ENCODE measurements at regions not wholly inside any gene's neighbourhood (a gene's known extent, or its start where the extent isn't known, plus 50 kb on each side); places are given as distances from the start of the nearest gene placed in this dataset.

DNA sequence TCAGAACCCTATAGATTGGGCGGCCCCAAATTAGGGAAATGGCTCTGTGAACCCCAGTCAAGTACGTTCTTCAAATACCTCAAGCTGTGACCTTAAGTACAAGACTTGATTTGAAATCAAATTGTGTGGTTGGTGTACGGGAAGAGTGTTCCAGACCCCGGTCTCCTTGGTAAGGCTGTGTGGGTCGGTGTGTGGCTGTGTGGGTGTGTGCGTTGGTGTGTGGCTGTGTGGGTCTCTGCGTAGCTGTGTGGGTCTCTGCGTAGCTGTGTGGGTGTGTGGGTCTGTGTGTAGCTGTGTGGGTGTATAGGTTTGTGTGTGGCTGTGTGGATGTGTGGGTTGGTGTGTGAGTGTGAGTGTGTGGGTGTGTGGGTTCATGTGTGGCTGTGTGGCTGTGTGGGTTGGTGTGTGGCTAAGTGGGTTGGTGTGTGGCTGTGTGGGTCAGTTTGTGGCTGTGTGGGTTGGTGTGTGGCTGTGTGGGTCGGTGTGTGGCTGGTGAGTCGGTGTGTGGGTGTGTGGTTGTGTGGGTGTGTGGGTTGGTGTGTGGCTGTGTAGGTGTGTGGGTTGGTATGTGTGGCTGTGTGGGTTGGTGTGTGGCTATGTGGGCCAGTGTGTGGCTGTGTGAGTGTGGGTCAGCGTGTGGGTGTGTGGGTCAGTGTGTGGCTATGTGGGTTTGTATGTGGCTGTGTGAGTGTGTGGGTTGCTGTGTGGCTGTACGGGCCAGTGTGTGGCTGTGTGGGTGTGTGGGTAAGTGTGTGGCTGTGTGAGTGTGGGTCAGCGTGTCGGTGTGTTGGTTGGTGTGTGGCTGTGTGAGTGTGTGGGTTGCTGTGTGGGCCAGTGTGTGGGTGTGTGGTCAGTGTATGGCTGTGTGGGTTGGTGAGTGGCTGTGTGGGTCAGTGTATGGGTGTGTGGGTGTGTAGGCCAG is 238.7 kb upstream of the ZFHX3 start:
- peak in 2 of 58 donors; percentile 7 to 34 for DNase-seq

DNA sequence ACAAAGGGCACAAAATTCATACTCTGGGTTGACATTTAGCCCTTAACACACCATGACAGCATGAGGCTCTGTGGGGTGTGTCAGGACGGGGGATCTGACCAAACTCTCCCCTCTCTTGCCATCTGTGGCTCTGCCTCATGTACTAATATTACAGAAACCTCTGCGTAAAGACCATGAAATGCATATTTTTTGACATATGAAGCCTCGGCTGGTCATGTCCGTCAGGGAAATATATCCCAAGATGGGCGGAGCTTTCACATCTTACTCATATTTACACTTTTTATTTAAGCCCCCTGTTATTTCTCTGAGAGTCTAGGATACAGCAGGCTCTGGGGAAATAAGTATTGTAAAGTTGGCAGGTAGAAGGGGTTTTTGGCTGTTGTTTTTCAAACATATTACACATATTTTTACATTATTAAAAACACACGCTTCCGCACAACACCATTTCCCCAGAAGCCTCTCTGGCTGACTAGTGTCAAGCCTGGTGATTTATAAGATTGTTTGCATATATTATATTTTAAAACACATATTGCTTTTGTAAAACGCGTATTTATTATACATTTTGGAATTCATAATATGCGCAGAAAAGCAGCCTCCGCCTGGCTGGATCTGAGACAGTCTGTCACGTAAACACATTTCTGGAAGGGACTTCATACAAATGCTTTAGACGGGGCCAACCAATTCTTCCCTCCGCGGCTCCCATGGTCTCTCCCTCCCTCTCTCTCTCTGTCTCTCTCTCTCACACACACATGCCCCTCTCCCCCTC is 237.7 kb upstream of the ZFHX3 start:
- no peak for DNase-seq

DNA sequence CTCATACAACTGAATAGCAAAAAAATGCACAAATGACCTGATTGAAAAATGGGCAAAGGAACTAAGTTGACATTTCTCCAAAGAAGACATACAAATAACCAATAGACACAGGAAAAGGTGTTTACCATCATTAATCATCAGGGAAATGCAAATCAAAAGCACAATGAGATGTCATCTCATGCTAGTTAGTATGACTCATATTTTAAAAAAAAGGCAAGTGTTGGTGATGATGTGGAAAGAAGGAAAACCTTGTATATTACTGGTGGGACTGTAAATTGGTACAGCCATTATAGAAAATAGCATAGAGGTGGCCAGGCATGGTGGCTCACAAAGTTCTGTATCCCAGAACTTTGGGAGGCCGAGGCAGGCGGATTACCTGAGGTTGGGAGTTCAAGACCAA is 232.5 kb upstream of the ZFHX3 start:
- no peak for DNase-seq

DNA sequence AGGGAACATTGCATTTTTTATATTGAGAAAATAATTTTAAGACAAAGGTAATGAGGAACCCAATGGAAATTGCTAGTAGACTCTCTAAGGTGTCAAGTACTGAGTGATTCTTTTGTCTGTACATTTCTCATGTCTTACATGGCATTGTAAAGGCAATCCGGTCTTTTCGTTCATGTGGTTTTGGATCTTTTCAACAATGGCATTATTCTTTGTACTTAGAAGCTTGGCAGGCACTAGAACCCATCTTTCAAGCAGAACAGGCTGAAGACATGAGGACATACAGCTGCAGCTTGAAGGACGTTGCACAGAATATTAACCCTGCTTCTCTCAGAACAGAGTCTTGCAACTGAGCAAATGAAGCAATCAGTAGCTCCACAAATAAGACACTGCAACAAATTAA is 231.5 kb upstream of the ZFHX3 start:
- peak in 3 of 58 donors; percentile 0 to 22 (median 3) for DNase-seq

DNA sequence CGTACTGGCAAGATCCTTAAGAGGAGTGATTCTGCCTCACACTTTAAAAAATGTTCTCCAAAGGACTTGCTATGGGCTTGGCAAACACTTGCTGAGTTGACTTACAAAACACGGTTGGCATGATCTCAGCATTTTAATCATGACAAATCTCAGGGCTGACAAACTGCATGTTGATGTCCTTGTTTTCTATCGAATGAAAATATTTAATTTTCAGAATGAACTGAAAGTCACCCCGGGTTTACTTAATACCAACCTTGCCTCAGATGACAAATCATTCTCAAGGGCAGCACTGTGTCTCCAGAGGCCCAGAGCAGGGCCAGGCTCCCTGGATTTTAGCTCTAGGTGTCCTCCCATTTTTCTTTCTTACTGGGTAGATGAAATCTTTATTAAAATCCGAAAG is 229.1 kb upstream of the ZFHX3 start:
- no peak for DNase-seq

DNA sequence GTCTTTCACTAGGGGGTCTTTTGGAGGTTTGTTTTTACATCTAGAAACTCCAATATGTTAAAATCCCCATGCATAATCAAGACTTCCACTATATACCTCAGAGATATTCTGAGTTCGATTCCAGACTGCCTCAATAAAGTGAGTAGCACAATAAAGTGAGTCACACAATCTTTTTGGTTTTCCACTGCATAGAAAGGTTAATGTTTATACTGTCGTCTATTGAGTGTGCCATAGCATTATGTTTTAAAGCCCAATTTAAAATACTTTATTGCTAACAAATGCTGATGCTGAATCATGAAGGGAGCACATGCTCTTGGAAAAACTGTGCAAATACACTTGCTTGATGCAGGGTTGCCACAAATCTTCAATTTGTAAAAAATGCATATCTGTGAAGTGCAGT is 227.5 kb upstream of the ZFHX3 start:
- no peak for DNase-seq

DNA sequence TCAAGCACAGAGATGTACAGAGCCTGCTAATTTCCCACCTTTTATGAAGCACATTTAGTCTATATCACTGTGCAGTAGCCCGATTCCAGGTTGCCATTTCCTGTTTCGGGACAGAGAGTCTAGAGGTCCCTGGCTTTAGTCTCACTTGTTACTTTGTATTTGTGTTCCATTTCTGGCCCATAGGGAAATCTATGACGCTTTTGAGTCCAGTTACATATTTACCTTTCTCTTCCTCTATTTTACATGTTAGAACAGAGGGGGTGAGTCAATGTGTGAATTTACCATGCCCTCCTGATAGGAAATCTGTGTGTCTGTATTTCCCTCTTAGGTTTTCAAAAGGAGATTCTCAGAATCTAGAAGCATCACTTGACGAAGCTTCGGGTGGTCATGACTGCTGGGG is 227.1 kb upstream of the ZFHX3 start:
- no peak for DNase-seq

DNA sequence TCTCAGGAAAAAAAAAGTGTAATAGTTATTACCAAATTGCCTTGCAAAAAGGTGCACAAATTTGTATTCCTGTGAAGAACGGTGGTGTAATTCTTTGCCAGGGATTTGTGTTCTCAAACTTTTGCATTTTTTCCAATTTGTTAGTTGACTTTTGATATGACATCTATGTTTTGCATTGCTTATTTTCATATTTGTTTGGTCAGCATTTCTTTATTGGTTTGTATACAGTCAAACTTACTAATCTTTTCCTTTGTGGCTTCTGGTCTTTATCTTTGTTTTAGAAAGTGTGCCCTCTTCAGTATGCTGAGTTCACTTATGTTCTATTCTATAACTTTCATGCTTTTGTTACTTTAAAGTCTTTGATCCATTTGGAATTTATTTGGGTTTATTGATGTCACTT is 226.2 kb upstream of the ZFHX3 start:
- DNase-seq, result no peak

DNA sequence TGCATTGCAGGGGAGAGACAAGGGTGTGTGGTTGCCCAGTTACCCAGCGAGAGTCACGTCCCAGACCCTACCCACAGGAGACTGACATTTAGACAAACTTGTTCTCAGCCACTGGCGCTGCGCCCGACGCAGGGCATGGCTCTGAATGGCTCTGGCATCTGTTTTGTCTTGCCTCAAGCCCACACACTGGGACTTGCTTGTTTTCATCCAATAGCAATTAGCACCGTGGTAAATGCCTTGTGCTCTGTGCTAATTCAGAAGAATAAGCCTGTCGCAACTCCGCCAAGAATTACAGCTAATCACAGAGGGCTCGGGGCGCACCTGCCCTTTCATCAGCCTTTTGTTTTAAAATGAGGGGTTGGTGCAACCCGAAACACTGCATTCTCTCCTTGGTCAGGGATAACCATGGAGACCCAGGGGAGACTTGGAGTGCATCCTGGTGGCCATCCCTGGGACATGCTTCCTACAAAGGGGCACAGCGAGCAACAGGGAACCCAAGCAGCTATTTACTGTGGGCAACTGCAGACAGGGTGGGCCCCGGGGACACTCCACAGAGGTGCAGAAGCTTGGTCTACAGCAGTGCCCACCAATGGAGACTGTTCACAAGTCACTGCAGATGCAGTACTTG is 220.6 kb upstream of the ZFHX3 start:
- peak in 37 of 58 donors; percentile 2 to 61 (median 15) for DNase-seq

DNA sequence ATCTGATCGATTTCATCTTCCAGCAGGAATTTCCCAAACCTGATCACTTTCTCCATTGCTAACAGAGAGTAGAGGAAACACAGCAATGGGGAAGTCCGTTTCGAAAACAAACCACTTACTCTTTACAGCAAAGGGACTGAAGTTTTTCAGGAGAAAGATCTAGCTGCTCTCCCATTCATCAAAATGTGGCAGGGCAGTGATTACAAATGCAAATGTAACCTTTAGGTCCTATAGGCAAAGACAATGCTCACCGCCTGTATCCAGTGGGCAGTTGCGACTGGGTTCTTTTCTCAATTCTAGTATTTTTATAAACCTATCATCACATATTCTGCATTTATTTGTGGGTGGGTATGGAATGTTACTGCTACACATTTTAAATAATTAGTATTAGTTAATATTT is 218.0 kb upstream of the ZFHX3 start:
- DNase-seq, result no peak

DNA sequence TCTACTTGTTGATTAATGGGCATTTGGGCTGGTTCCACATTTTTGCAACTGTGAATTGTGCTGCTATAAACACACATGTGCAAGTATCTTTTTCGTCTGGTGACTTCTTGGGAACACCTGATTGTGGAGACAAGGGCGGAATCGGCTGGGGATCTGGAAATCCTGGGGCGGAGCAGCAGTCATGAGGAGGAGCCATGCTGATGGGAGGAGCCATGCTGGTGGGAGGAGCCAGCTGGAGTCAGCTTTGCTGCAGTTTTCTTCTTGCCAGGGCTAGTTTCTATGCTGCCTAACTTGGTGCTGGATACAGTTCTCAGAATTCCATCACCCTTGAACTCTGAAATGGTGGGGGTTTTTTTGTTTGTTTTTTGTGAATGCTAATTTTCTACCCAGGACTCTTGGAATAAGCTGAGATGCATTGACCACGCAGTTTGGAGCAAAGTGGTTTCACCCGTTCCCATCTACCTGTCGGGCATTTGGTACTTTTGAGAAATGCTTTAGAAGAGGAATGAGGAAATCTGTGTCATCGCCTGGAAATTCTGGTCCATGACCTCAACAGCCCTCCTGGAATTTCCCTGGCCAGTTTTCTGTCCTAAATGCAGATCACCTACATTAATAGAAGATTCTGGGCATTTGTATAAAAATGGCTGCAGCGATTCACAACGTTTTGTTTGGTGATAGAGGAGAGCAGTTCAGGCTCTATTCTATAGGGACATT is 217.4 kb upstream of the ZFHX3 start:
- no peak for DNase-seq

DNA sequence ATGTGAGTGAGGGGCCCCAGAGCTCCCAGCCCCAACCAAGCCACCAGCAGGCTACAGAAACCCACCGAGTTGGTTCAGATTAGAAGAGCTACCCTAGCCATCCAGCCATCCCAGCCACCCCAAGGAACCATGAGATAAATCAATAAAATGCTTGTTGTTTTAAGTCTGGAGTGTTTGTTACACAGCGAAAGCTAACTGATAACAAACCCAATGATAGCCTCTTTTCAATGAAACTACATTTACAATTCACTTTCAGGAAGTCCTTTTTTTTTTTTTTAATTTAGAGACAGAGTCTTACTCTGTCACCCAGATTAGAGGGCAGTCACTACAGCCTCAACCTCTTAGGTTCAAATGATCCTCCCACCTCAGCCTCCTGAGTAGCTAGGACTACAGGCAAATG is 215.0 kb upstream of the ZFHX3 start:
- no peak for DNase-seq

DNA sequence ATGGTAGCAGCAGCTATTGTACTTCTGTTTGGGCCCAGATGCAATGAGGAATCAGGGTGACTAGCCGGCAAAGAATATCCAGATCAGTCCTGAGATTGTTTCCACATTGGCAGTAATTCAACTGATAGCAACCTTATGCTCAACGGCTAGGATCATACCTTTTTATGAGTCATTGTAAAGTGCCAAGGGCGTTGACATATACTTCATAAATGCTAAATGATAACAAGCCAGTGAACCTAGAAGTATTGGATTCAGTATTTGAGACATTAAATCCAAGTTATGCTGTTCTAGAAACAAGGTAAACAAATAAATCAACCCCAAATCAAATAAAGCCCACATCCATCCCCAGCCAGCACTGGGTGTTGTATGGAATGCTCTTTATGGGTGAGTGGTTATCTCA is 207.1 kb upstream of the ZFHX3 start:
- no peak for DNase-seq

DNA sequence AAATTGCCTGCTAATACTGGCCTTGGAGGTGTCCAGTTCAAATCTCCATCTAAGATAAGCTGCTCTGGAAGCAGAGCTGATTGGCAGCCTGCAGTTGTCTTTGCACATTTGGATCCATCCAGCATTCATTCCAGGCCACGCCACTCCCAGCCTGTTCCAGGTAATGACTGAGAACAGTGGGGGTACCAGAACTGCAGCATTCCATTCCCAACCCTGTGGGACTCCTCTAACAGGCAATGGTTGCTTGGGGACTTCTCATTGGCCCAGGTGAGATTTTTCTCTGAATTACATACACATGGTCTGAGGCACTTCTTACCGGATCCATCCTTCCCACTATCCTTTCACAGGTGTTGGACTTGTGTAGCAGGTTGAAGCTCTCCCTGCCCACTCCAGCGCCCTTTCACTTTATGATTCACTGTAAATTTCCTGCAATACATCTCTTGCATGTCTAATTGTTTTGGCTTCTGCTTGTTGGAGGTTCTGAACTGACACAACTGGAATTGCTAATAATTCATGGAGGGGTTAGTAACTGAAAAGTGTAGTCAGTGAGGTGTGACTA is 206.1 kb upstream of the ZFHX3 start:
- DNase-seq, result no peak

DNA sequence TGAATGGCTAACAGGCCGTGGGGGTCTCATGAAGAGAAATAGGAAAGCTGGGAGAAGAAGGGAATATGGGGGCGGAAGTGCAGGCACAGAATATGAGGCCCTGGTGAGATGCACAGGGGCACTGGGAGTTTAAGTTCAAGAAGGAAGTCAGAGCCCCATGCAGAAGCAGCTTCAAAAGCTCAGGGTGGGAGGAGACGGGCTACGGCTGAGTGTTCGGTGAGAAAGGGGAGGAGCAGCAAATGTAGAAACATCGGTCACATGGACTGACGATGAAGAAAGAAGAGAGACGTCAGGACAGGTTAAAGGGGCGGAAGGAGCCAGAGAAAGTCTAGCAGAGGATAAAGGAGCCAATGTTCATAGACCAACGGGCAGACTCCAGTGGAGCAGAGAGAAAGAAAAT is 204.5 kb upstream of the ZFHX3 start:
- no peak for DNase-seq

DNA sequence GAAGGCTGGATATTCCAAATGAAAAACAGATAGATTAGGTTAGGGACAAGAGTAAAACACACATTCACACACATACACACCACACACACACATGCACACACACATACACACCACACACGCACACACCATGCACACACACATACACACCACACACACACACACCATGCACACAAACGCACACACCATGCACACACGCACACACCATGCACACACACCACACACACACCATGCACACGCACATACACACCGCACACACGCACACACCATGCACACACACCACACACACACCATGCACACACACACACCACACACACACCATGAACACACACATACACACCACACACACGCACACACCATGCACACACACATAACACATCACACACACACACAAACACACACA is 203.7 kb upstream of the ZFHX3 start:
- DNase-seq, result no peak

DNA sequence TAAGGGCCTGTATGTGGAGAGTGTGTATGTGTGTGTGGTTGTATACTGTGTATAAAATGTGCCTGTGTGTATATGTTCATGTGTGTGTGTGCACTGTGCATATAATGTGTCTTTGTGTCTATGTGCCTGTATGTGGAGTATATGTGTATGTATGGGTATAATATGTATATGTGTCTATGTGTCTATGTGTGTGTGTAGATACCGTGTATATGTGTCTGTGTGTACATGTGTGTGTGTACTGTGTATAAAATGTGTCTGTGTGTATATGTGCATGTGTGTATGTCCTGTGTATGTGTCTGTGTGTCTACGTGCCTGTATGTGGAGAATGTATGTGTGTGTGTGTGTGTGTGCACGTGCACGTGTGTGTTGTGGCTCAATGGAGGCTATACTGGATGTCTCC is 200.4 kb upstream of the ZFHX3 start:
- no peak for DNase-seq

DNA sequence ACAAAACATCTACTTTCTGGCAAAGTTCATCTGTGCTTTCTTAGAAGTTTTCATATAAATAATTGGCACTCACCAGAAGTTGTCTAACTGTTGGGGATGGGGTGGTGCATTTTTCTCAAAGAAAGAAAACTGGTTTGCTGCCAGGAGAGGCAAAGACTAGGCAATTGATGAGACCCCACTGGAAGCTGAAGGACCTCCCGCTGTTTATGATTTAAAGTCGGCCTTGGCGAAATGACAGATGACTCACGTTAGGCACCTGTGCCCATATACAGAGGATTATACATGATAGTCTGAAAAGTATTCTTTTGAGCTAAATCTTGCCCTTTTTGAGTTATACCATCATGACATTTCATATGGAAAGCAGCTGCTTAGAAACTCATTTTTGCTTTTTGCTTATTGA is 193.0 kb upstream of the ZFHX3 start:
- no peak for DNase-seq

DNA sequence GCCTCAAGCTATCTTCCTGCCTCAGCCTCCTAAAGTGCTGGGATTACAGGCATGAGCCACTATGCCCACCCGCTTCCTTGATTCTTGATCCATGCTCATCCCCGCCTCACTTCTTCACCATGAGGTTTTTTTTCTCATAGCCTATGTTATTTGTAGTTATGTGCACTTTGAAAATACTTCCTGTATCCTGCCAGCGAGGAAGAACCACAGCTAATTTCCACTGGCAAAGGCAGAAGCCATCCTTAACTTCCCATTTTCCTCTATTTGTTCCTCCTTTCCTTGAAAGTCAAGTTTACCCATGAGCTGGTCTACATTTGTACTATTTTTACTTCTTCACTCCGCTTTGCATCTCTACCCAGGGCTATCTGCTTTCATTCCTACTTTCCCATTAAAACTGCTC is 189.7 kb upstream of the ZFHX3 start:
- DNase-seq, result no peak

DNA sequence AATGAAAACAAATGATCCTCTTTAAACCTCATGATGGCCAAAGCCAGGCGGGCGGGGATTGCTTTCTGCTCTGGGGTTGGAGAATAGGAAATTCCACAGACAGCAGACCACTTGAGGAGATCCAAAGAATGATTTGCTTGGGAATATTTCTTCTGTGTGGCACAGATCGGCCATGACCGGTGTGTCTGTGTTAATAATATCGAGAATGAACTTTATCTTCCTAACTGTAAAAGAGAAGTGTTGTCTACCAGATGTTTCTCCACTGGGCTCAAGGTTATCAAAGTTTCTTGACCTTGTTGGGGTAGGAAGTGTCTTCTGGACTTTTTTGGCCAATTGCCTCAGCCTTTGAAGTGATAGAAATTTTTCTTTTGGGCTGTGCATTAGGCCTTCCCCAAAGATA is 186.6 kb upstream of the ZFHX3 start:
- no peak for DNase-seq

DNA sequence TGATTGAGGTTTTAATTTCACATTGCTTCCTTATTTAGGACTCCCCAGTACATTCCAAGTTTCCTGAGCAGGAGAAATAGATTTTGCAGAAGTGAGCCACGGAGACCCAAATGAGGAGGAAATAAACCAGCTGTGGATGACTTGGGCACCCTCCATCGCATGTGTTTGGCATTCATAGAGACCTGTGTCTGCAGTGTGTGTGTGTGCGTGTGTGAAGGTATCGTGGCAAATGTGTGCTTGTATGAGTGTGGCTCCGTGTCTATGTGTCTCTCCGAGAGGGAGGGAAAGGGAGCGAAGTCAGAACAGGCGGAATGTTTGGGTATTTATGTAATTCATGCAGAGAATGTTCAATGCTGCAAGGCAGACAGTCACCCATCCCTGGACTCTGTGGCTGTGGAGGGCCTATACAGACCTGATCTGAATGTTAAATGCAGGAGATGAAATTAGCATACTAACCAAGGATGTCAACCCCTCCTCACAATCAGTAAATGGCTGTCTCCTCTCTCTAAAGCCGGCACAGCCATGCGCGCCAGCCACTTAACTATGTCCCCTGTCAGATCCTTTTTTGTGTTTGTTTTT is 186.0 kb upstream of the ZFHX3 start:
- peak in 6 of 58 donors; percentile 4 to 29 (median 8) for DNase-seq
